Progenitor cell of endocrine pancreas (in vitro differentiated cells): ENCODE measurements at regions not wholly inside any gene's neighbourhood (a gene's known extent, or its start where the extent isn't known, plus 50 kb on each side); places are given as distances from the start of the nearest gene placed in this dataset.

ENCODE experiments used
- DNase-seq: peaks from one replicate; pipeline ENCODE4 v3.0.0; 2021; ENCODE audit warnings: low spot score; ENCODE audit not compliant: unreplicated experiment
- H3K27ac Mint-ChIP-seq: 2 replicates; pipeline ENCODE4 v1.8.0; 2021; ENCODE audit warnings: mild to moderate bottlenecking, moderate library complexity, mixed read lengths
- H3K27me3 Mint-ChIP-seq: 2 replicates; pipeline ENCODE4 v1.8.0; 2021; ENCODE audit warnings: mixed read lengths
- H3K36me3 Mint-ChIP-seq: 2 replicates; pipeline ENCODE4 v1.8.0; 2022; ENCODE audit warnings: mixed read lengths; ENCODE audit not compliant: insufficient read depth
- H3K4me1 Mint-ChIP-seq: 2 replicates; pipeline ENCODE4 v1.8.0; 2021; ENCODE audit warnings: low read depth, mixed read lengths
- H3K4me3 Mint-ChIP-seq: 2 replicates; pipeline ENCODE4 v1.8.0; 2021; ENCODE audit warnings: low read depth, mild to moderate bottlenecking, moderate library complexity, mixed read lengths
- H3K9me3 Mint-ChIP-seq: 2 replicates; pipeline ENCODE4 v1.8.0; 2021; ENCODE audit warnings: low read depth, mixed read lengths
- CTCF ChIP-seq: fragments of 200-600 bp; sonication (generic); IDR thresholded peaks from one replicate; pipeline ENCODE4 v1.5.0; 2021; ENCODE audit warnings: antibody characterized with exemption, mild to moderate bottlenecking; ENCODE audit not compliant: unreplicated experiment

- H3K36me3 Mint-ChIP-seq: no peaks in the 10 kb centered on the region
- TF ChIP-seq CTCF: no peak
- DNase-seq: no peak
- H3K4me3 Mint-ChIP-seq: no peak overlapping the region
- H3K9me3 Mint-ChIP-seq: peaks cover 12% of the 10 kb centered on the region
- peaks cover 4% of the 10 kb centered on the region for H3K27me3 Mint-ChIP-seq
- H3K4me1 Mint-ChIP-seq: peaks cover 4% of the 10 kb centered on the region
- H3K27ac Mint-ChIP-seq: no peak overlapping the region
These were observed 64.2 kb downstream of the RBM43 start for GRCh38 chr2:151197184-151198108.

DNA sequence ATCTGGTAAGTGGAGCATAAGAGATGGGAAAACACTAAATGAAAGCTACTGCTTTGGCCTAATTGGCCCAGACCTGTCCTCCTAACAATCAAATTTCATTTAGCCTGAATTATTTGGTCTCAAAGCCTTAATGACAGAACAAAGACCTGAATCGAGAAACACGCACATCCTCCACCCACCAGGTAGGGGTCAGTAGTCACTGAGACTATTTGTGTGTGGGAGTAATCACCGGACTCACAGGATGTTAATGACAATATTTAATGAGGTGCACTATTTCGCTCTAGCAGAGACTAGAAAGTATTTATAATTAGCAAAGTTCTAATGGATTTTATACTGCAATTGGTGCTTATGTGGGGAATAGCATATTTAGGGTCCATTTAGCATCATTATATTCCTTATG is 68.1 kb downstream of the RBM43 start:
- Mint-ChIP-seq H3K4me3 (no peak overlapping the region), H3K9me3 (peaks cover 12% of the 10 kb centered on the region), H3K27me3 (peaks cover 4% of the 10 kb centered on the region), H3K27ac (no peak overlapping the region), H3K4me1 (no peaks in the 10 kb centered on the region), H3K36me3 (no peaks in the 10 kb centered on the region)
- no peak for DNase-seq
- TF ChIP-seq CTCF: no peak

DNA sequence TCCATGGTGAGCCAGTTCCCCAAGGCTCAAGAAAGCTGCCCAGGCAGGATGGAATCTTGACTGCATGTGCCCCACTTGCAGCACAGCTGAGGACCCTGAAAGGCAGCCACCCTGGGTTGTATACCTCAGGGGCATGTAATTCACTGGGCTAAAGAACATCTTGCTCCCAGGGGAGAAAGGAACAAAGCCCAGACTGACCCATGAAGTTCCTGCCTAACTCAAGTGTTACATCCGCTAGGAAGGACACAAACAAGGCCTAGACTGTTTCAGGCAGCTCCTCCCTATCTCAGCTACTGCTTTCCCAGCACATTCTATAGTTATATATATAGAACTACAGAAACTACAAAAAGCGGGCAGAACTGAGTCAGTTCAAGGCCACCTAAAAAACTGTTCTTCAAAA is 69.0 kb downstream of the RBM43 start:
- TF ChIP-seq CTCF: no peak
- Mint-ChIP-seq H3K36me3 (no peaks in the 10 kb centered on the region), H3K4me3 (no peak overlapping the region), H3K9me3 (peaks cover 6% of the 10 kb centered on the region), H3K27ac (no peak overlapping the region), H3K4me1 (no peaks in the 10 kb centered on the region), H3K27me3 (peaks cover 4% of the 10 kb centered on the region)
- no peak for DNase-seq

- Mint-ChIP-seq H3K27ac (no peak overlapping the region), H3K9me3 (peaks cover 2% of the 10 kb centered on the region), H3K4me1 (no peaks in the 10 kb centered on the region), H3K4me3 (no peak overlapping the region), H3K36me3 (no peaks in the 10 kb centered on the region), H3K27me3 (no peaks in the 10 kb centered on the region)
- TF ChIP-seq CTCF: no peak
- DNase-seq: no peak
These were observed 70.7 kb downstream of the RBM43 start for GRCh38 chr2:151191001-151191400.

DNA sequence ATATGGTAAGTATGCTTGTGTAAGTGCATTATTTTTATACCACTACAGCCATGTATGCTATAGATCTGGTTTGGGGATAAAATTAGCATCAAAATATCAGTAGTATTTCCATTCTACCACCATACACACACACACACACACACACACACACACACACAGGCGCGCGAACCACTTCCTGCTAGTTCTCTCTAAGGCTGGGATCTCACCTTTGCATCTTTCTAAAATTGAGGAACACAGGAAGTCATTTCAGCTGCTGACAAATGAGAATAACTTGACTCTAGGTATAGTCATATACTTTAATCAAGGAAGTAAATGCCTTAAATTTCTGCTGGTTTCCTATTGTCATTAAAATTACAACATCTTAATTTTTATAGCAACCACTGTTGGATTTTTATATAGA is 72.5 kb downstream of the RBM43 start:
- no peak overlapping the region for H3K4me3 Mint-ChIP-seq
- no peak for TF ChIP-seq CTCF
- no peak for DNase-seq
- no peak overlapping the region for H3K27ac Mint-ChIP-seq
- H3K36me3 Mint-ChIP-seq: no peaks in the 10 kb centered on the region
- H3K9me3 Mint-ChIP-seq: peaks cover 2% of the 10 kb centered on the region
- no peaks in the 10 kb centered on the region for H3K27me3 Mint-ChIP-seq
- H3K4me1 Mint-ChIP-seq: no peaks in the 10 kb centered on the region
